HG03103 (cell line): ENCODE measurements at regions not wholly inside any gene's neighbourhood (a gene's known extent, or its start where the extent isn't known, plus 50 kb on each side); places are given as distances from the start of the nearest gene placed in this dataset.

Experiments
- ATAC-seq: cut with Tn5 transposase; IDR thresholded peaks from one replicate; pipeline ENCODE4 v1.9.1; 2021; ENCODE audit warnings: low read depth; ENCODE audit not compliant: unreplicated experiment

DNA sequence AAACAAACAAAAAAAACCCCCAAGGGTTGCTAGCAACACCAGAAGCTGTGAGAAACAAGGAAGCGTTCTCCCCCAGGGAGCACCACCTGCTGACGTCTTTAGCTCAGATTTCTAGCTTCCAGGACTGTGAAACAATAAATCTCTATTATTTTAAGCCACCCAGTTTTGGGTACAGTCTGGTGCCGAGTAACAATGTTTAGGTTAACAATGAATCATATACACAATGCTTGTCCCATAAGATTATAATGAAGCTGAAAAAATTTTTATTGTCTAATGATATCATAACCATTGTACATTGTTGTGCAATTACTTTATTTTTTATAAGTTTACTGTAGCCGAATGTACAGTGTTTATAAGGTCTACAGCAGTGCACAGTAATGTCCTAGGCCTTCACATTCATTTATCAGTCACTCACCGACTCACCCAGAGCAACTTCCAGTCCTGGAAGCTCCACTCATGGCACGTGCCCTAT lies 72.1 kb upstream of the CAB39 start:
- no peak for ATAC-seq

DNA sequence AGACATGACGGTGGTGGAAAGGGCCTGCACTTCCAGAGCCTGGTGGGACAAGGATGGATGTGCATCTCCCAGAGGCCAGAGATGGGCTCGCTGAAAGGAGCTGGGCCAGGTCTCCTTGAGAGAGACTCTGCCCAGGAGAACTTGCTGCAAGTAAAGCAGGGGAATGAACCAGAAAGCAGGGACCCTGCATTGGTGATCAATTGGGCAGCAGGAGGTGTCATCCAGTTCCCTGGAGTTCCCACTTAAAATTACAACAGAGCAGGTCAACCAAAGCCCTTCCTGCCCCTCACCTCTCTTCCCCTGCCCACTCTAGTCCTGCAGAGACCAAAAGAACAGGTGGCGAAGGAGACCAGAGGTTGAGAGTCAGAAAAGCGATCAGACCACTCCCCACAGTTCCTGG lies 69.7 kb upstream of the CAB39 start:
- no peak for ATAC-seq

GRCh38 chr2:230643576-230644291 lies 68.9 kb upstream of the CAB39 start:
- peak; percentile 64 for ATAC-seq

DNA sequence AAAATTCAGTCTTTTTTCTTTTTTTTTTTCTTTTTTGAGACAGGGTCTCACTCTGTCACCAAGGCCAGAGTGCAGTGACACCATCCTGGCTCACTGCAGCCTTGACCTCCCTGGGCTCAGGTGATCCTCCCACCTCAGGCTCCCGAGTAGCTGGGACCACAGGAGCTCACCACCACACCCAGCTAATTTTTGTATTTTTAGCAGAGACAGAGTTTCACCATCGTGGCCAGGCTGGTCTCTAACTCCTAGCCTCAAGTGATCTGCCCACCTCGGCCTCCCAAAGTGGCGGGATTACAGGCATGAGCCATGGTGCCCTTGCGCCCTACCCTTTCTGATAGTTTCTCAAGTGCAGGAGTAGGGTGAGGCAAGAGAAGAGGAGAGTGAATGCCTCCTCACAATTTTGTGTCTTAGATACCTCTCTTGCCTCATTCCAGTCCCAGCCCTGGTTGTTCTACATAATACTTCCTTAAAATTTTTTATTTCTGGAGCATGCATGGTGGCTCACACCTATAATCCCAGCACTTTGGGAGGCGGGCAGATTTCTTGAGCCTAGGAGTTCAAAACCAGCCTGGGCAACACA lies 68.2 kb upstream of the CAB39 start:
- ATAC-seq, result no peak

DNA sequence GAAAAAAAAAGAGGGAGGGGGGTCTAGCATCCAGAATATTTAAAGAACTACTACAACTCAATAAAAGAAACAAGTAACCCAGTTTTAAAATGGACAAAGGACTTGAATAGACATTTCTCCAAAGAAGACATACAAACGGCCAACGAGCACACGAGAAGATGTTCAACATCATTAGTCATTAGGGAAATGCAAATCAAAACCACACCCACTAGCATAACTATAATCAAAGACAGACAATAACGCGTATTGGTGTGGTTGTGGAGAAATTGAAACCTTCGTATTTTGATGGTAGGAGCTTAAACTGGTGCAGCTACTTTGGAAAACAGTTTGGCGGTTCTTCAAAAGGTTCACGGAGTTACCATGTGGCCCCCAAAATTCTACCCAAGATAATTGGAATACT lies 64.3 kb upstream of the CAB39 start:
- ATAC-seq, result no peak

- ATAC-seq, result peak; percentile 64
These were observed 62.0 kb upstream of the CAB39 start for GRCh38 chr2:230650585-230651137.

DNA sequence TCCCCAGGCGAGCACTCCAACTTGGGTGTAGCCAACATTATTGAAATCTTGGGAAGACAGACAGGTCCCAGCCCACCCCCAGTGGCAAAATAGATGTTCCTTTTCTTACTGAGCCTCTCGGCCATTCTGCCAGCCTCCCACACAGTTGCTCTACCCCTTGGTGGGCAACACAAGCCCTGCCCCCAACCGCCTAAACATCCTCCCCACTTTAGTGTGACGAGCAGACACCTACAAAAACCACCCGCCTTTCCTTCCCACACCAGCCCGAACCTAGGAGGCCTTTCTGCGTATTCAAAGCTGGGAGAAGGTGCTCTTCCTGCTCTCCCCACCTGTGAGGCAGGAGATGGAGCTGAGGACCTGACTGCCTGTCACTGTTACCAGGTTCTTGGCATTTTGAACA lies 58.6 kb upstream of the CAB39 start:
- no peak for ATAC-seq

- ATAC-seq, result no peak
These were observed 55.2 kb upstream of the CAB39 start for GRCh38 chr2:230657462-230657861.

DNA sequence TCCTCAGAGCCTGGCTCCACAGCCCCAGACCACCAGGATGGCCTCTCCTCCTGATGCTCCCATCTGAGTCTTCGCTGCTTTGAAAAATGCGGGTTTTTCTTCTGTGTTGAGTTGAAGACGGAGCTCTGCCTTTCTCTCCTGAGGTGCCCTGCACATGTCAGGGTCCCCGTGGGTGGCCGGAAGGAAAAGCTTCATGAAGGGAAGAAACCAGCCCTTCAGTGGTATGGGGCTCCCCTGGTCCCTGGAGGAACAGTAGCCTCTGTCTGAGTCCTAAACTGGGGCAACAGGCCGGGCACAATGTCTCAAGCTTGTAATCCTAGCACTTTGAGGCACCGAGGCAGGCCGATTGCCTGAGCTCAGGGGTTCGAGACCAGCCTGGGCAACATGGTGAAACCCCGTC lies 54.7 kb upstream of the CAB39 start:
- no peak for ATAC-seq

DNA sequence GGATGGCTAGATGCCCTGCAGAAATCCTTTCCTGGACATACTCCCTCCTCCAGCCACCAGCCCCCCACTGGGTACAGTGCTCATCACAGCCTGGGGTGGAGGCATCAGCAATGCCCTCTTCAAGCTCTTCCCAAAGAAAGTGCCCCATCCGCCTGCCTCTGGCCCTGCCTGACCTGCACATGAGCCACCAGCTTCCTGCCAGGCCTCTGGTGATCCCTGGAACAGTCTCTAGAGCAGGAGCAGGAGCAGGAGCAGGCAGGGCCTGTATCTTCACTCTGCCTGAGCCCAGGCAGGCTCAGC lies 54.1 kb upstream of the CAB39 start:
- no peak for ATAC-seq

- ATAC-seq, result peak; percentile 46
These were observed 53.6 kb upstream of the CAB39 start for GRCh38 chr2:230658877-230659652.

DNA sequence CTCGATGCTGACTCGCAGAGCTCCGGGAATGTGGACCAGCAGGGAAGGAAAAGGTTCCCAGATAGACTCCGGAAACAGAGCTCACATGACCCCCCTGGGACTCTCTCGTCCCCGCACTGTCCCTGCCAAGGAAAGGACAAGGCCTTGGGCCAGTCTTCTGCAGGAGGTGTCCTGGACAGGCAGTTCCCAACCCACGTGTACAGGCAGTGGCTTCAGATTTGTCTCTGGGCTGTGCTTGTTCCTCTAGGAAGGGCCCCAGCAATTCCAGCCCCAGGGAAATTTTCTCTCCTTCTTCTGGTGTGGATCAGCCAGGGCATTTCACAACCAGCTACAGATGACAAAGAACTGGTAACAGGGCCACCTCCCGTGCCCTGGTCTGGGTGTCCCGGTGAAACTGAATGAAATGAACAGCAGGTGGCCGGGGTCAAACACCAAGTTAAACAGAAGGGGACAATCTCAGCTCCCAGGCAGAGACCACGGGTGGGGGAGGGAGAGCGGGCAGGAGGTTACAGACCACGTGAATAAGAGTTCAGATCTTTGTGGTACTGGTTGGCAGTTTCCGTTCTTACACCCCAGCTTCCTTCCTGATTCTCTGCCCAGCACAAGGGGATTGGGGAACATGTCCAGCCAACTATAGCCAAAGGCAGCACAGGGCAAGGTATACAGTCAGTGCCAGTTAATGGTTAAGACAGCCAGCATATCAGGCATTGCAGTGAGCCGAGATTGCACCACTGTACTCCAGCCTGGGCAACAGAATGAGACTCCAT lies 52.2 kb upstream of the CAB39 start:
- no peak for ATAC-seq

GRCh38 chr2:230661072-230661957 lies 51.3 kb upstream of the CAB39 start:
- ATAC-seq, result no peak
